Activated T-cell treated with anti-CD3 and anti-CD28 coated beads for 48 hours (primary cell): ENCODE measurements at regions not wholly inside any gene's neighbourhood (a gene's known extent, or its start where the extent isn't known, plus 50 kb on each side); places are given as distances from the start of the nearest gene placed in this dataset.

ENCODE experiments used
- DNase-seq: peaks from one replicate; pipeline ENCODE4 v3.0.0-alpha.2; 2020; ENCODE audit warnings: low read depth

DNA sequence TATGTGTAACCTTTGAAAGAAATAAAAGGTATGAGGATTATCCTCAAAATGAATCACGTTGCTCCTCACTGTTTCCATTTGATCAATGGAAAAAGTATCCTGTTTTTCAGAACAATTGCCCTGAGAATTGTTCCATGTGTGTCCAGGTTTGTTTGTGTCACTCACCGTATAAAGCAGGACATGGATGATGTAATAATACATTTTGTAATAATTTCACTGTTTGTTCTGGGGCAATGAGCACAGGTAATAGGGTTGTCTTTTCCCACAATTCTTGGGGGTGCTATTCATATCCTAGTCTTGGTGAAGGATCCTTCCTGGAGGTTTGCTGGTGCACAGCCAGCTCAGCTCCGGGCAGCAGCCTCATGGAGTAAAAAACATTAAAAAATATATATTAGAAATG lies 510.8 kb upstream of the MCTP2 start:
- DNase-seq: no peak

DNA sequence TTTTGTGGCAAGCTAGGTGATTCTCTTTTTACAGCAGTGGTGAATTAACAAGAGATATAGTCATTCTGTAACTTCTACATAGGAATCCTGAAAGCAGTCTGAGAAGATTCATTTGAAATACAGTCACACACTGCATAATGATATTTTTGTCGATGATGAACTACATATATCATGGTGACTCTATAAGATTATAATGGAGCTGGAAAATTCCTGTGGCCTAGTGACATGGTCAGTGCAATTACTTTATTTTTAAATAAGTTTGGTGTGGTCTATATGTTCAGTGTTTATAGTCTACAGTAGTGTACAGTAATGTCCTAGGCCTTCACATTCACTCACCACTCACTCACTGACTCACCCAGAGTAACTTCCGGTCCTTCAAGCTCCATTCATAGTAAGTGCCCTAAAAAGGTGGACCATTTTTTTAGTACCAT lies 511.4 kb upstream of the MCTP2 start:
- DNase-seq: no peak

DNA sequence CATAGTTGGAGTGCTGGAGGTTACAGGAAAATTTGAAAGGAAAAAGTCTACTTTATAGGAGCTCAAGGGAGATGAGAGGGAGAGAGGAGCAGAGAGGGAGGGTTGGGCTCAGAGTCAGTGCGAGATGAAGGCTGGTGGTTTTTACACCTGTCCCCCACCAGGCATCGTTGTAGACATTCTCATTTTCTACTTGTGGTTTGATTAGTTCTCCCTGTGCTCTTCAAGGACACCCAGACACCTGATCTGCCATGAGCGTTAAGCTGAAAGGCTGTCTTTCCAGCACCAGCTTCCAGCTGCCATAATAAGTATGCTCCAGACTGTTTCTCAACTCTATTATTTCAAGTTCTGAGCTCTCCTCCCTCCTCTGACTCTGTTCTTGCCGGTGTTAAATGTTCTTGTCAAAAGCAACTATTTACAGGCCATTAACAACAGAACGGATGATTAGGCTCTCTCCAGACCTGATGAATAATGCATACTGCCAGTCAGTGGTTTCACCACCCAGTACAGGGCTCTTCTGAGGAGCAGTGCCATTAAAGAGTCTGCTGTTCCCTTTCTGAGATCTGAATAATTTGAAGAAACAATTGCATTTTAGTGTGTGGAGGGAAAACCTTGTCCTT lies 514.6 kb upstream of the MCTP2 start:
- DNase-seq: no peak

DNA sequence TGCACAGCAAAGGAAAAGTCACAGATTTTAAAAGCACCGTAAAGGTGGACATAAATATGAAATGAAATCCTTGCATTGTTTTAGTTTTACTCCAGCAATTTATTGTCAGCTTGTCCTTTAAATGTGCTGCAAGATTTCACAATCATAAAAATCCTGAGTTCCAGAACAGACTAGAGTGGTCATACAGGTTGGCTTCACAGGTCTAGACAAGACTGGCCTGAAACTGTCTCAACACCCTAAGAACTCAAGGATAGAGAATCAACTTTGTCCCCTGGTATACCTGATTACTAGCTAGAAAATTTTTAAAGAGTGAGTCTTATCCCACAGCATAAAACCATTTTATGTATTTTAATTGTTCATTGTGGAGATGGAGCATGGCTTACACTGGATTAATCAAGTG lies 521.7 kb upstream of the MCTP2 start:
- DNase-seq: no peak

DNA sequence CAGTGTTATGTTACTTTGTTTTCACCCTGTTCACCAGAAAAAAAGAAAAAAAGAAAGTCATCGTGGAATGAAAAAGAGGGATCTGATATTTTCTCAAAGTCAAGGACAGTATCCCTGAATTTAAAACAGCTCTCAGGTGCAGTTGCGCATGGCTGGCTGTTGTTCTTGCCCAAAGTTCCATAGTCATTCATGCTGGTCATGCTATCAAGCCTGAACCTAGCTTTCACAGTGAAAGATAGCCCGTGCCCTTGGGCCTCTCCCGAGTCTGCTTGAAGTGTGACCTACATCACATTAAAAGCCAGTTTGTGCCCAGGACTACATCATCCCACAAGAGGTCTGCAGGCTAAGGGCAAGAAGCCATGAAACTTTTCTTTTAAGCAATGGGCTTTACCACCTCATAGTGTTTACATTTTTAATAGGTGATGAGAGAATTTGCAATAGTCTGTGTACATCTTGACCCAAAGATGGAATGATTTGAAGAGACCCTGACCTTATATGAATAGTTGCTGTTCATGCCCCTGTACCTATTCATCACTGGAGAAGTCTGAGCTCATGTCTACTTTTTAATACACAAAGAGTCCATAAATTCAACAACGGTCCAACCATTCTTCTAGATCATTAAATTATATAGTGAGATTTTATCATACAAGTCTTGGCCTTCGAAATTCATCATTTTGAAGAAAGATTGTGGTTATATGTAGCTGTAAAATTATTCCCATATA lies 522.5 kb upstream of the MCTP2 start:
- no peak for DNase-seq

DNA sequence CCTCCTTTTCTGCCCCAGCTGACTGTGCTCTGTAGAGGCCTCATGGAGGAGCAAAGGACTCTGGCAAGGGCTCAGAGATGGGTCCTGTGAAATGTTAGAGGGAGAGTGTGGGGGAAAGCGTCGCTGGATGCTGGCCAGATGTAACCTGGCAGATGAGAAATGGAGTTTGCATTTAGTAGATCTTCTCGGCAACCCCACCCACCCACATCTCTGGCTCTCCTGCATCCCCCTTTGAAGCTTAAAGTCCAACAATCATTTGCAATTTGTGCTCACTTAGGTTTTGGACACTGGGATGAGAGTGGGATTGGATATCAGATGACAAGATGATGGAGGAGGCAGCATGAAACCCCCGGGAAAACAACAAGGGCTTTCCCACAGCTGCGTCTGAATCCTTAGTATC lies 523.6 kb upstream of the MCTP2 start:
- DNase-seq: no peak

DNA sequence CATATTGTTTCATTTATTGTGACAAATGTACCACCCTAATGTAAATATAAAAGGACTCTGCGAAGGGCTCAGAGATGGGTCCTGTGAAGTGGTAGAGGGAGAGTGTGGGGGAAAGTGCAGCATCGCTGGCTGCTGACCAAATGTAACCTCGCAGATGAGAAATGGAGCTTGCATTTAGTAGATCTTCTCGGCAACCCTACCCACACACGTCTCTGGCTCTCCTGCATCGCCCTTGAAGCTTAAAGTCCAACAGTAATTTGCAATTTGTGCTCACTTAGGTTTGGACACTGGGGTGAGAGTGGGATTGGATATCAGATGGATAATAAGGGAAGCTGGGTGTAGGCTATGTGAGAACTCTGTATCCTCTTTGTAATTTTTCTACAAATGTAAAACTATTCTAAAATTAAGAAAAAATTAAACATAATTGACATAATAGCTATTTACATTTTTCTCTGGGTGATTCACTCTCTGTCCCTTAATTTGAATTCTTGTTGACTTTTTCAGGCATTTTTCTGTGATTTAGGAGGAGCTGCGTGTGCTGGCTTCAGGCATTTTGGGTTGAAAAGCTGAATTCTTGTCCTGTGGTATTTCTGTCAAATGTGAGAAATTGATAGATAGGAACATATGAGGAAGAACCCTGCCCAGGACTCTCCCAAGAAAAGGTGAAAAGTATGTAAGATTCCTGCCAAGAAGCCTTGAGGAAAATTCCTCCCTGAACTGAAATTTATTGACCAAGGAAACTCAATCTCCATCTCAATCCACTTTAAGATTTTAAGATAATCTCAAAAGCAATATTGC lies 524.7 kb upstream of the MCTP2 start:
- no peak for DNase-seq

DNA sequence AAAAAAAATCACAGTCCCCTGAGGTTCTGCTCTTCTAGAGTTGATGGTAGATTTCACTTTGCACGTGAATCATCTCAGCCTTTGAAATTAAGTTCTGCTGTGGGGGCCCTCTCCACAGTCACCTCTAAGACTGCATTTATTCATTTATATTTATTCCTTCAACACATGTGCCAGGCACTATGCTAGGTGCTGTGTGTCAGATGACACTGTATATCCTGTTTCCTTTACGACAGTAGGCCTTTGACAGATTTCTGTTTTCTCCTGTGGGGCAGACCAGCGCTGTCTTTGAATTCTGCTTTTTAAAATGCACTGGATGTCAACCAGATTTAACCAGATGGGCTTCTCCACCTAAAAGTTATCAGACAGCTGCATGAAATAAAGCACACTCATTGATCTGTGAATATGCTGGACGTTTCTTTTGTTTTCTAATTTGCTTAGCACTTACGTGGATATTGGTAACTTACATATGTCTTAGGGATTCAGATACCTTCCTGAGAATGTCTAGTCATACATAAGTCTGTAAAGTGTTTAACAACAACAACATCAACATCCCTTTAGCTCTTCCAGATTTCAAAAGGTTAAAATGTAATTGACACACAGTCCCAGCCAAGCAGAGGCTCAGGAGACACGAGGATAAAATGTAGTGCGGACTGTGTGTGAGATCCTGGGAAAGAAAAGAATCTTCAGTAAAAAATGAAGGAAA lies 525.5 kb upstream of the MCTP2 start:
- no peak for DNase-seq

DNA sequence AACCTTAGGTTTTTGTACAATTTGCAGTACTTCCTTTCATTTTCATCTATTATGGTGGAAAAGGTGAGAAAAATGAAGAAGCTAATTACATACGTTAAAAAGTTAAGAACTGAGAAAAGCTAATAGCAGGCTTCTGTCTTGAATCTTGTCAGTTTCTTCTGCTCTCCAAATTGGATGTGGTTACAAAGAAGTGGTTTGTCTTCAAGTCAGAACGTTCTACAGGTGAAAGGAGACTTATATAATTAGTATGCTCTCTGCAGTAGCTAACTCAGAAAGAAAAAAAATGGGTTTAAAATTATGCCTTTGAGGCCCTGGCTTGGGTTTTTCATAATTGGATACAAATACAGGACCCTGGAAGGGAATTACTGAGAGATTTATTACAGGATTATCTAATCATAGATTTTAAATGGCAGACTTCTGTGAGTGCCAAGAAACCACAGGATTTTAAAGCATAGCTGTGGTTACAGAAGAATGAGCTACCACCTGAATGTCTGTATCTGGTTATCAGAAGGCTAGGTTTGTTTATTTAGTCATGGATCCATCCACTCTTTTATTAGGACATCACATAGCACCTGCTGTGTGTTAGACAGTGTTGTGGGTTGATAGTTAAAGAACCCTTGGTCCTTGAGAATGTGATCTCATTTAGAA lies 528.1 kb upstream of the MCTP2 start:
- DNase-seq: no peak

DNA sequence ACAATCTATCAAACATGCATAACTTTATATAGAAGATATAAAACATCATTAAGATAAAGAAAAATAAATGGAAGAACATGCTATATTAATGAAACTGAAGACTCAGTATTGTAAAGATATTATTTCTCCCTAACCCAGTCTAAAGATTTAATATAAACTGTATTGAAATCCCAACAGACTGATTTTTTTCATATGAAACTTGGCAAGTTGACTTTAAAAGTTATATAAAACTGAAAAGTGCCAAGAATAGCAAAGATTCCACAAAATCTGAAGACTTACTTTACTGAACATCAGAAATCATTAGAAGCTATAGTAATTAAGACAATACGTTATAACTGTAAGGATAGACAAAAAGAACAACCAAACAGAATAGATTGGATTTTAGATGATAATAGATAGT lies 531.3 kb upstream of the MCTP2 start:
- DNase-seq: no peak

DNA sequence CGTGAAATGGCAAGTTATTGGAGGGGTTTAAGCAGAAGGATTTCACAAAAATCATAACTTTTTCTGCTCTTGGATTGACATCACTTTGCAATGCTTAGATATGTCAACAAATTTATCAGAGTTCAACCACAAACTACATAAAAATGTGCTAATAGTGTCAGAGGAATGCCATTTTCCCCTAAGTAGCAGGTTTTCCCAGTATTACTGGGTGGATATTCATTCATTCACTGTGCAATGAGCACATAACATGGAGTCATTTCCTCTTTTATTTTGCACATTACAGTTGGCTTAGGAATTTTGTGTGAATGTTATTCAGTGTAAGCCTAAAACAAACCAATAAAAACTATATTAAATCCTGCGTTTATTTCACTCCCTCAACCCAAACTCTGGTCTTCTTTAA lies 537.3 kb upstream of the MCTP2 start:
- DNase-seq: no peak

DNA sequence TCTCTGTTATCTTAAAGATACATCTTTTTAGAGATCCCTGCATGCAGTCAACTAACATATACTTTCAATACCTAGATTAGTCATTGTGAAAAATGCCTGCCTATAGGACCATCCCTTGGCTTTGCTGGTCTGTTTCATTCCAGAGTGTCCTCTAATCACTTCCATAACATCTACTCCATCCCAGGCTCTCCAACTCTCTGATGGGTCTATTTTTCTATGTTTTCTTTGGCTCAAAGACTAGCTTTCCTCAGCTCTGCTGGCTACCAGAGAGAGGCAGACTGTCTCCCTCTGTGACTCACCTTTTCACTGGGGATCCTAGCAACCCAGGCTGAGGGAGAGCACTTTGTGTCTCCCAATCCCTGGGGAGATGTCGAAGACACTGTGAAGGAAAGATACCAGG lies 547.7 kb upstream of the MCTP2 start:
- no peak for DNase-seq

DNA sequence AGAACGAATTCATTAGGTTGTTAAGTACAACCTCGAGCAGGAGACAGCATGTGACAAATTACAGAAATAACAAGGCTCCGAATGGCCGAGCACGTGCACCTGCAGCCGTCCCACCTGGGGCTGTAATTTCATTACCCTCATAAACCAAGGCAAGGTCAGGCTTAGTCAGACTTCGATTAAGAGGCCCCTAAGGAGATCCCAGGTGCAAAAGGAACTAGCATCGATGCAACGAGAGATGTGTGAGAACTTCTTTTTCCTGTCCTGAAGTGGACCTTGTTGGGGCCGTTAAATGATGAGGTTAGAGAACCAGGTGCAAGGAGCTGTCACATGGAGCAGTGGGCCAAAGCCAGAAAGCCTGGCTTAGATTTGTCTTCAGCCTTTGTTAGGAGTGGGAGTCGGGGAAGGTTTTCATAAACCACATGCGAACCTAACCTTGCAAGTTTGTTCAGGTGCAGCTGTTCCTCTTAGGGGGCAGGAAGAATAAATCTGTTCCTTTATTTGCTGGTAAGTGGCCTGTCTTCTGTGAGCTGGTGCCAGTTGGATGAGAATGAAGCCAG lies 559.9 kb upstream of the MCTP2 start:
- no peak for DNase-seq

DNA sequence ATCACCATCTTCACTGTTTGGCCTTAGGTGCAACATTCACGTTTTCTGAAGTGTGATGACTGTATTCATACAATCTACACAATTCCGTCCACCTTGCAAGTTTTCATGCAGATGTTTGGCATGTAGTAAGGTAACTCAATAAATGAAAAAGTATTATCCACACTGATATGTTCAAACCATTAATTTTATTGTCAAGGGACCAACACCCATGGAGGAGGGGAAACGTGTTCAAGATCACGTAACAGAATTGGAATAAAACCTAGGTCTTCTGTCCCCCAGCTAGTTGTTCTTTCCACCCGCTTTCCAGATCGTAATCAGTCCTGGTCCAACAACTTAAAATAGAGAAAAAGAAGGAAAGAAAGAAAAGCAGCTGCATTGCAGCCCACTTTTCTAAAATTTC lies 560.4 kb upstream of the MCTP2 start:
- DNase-seq: no peak

DNA sequence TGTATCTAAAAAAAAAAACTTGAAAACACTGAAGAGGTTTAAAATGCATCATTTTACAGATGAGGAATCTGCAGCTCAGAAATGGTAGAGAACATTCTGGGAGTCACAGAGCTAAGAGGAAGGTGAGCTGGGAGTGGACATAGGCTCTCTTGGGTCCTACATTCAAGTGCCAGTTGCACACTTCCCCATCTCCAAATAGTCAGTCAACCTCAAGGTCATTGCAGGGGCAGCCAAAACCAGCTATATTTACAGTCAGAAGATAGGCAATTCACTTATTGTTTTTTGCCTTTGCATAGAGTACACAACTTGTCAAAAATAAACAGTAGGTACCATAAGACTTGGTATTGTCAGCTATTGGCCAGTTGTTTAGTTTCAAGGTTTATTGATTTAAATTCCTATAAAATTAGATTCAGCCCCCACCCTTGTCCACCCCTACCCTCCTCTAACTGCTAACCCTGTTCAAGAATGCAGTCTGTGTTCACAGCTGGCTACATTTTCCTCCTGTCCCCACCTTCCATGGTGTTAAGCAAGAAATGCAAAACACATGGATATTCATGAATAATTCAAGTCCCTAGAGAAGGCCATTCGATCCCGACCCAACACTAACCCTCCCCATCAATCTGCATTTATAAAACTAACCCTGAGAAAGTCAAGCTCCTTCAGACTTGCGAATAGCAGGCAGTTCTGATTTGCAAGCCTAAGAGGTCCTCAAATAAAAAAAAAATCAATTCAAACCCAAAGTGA lies 567.0 kb upstream of the MCTP2 start:
- DNase-seq: no peak

DNA sequence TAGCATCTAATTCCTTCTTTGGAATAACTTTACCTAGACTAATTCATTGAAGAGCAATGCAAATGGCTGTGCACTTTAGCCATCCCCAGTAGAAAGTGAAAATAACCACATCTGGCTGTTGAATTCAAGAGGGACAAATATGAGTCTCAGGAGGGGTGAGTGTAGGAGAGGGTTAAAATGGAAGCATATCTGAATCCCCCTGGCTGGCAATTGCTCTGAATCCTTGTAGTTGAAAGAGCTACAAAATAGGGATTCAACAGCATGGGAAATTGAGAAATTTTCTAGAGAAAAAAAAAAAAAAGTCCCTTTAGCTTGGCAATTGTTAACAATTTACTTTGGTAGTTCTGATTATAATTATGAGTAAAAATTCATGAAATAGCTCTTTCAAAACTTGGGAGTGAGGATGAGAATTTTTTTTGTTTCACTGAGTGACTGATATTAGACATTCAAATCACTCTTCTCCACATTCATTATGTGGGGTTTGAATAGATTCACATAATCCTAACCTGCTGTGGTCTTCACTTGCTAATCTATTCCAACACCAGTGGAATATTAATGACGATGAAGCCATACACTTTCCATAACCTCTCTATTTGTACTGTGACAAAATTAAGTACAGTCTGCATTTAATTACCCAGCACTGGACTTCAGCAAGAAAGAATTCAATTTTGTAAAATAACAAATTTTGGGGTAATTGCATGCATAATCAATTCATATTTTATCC lies 569.0 kb upstream of the MCTP2 start:
- DNase-seq: no peak

DNA sequence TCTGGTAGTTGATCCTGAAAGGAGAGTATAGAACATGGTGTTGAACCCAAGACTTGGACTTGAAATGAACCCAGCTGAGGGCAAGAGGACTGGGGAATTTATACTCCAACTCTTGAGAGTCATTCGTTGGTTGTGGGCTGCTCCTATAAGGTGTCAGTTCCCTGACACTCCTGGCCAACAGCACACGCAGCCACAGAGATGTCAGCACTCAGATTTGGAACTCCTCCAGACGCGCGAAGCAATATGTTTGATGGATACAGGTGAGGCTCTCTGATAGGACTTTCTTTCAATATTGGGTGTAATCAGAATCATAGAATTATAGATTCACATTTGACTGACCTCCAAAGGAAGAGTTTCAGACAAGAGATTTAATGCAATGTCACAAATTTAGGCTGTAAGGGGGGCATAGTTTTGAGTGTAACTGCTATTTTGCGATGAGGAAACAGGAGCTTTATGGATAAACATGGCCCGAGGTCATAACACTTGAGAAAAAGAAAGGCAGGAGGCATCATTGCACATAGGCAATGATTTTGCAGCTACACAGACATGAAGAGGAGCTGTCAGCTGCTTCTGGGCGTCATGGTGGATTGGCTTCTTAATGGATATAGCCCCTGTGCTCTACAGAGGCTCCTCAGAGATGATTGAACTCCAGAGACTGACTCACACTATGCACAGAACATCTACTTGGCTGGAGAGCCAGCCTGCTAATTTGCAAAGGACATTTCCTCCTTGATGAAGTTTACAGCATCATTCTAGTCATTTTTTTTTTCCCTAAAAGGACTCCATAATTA lies 569.2 kb upstream of the RGMA start:
- no peak for DNase-seq

DNA sequence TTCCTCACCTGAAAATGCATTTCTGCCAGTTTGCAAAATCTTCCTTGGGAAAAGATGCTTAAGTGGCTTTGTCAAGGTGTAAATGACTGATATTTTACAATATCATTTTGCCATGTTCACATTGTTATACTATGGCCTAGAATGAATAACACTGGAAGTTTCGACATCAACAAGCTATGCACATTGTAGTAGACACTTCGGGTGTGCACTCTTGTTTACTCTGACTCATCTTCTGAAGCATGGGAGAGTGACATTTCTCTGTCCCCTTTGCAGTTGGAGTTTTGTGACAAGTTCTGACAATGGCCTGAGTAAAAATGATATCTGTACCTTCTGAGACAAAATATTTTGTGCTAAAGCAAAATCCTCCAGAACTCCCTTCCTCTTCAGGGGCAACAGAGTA lies 567.0 kb upstream of the RGMA start:
- DNase-seq: no peak

DNA sequence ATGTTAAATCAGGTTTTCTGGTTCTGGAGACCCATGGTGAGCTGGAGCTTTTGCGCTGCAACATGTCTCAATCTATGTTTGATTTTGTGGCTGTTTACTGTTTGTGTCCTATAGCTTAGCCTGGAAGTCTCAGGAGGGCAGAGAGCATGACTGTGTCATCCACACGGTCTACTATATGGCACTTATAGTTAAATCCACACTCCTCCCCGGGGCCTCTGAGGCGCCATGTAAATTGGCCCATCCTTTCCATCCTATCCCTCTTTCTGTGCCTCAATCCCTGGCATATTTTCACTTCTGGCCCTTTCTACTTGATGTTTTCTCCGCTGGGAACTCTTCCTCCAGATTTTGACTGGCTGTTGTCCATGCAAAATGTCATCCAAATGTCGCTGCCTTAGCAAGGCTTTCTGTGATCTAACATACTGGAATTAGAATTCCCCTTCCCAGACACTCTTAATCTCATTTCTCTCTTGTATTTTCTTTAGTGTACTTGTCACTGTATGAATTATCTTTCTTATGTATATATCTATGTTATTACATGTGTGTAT lies 560.8 kb upstream of the RGMA start:
- DNase-seq: no peak
